Activated CD4-positive, alpha-beta T cell treated with anti-CD3 and anti-CD28 coated beads, Interleukin-2, amount 10 ng/mL, durations not matched to agents 24 days and 14 days (primary cell): ENCODE measurements at regions not wholly inside any gene's neighbourhood (a gene's known extent, or its start where the extent isn't known, plus 50 kb on each side); places are given as distances from the start of the nearest gene placed in this dataset.

Source experiments
- DNase-seq: peaks from one replicate; pipeline ENCODE4 v3.0.0; 2022
- H3K27ac Mint-ChIP-seq: one replicate; pipeline ENCODE4 v1.8.0; 2022; ENCODE audit warnings: mild to moderate bottlenecking, mixed read lengths
- H3K27me3 Mint-ChIP-seq: one replicate; pipeline ENCODE4 v1.8.0; 2022; ENCODE audit warnings: mixed read lengths
- H3K36me3 Mint-ChIP-seq: one replicate; pipeline ENCODE4 v1.8.0; 2022; ENCODE audit warnings: low read depth, mild to moderate bottlenecking, mixed read lengths
- H3K4me1 Mint-ChIP-seq: one replicate; pipeline ENCODE4 v1.8.0; 2021; ENCODE audit warnings: mixed read lengths
- H3K4me3 Mint-ChIP-seq: one replicate; pipeline ENCODE4 v1.8.0; 2022; ENCODE audit warnings: mild to moderate bottlenecking, moderate library complexity, mixed read lengths
- H3K9me3 Mint-ChIP-seq: one replicate; pipeline ENCODE4 v1.8.0; 2021; ENCODE audit warnings: mixed read lengths
- intact Hi-C: fragments of 100-400 bp; cut with micrococcal nuclease; formaldehyde crosslinking; loops from one replicate; pipeline ENCODE4 v1.15.1; 2023

GRCh38 chr10:3866332-3866731, 81.3 kb upstream of the KLF6 start:
- peak overlapping the region; percentile 45 for H3K4me3 Mint-ChIP-seq
- H3K4me1 Mint-ChIP-seq = peaks cover 50% of the 10 kb centered on the region
- peak overlapping the region; percentile 91 for H3K27ac Mint-ChIP-seq
- intact Hi-C loops = loop anchor here (1.0 to 5.0 kb wide), 13 partner anchors 9 to 266 kb away; no protein-coding TSS in a partner anchor
- H3K36me3 Mint-ChIP-seq = no peaks in the 10 kb centered on the region
- DNase-seq = peak; percentile 65
- no peaks in the 10 kb centered on the region for H3K27me3 Mint-ChIP-seq
- peaks cover 7% of the 10 kb centered on the region for H3K9me3 Mint-ChIP-seq

GRCh38 chr10:3865565-3865964, 80.6 kb upstream of the KLF6 start:
- no peaks in the 10 kb centered on the region for H3K27me3 Mint-ChIP-seq
- intact Hi-C loops = loop anchor here (5.0 kb wide), 4 partner anchors 167 to 267 kb away; no protein-coding TSS in a partner anchor
- H3K9me3 Mint-ChIP-seq = peaks cover 7% of the 10 kb centered on the region
- no peaks in the 10 kb centered on the region for H3K36me3 Mint-ChIP-seq
- H3K4me1 Mint-ChIP-seq = peaks cover 50% of the 10 kb centered on the region
- peak overlapping the region; percentile 48 for H3K4me3 Mint-ChIP-seq
- DNase-seq = no peak
- H3K27ac Mint-ChIP-seq = peak overlapping the region; percentile 91

- Mint-ChIP-seq H3K27me3 (no peaks in the 10 kb centered on the region), H3K4me3 (no peak overlapping the region), H3K4me1 (peaks cover 21% of the 10 kb centered on the region), H3K36me3 (no peaks in the 10 kb centered on the region), H3K27ac (no peak overlapping the region), H3K9me3 (peaks cover 7% of the 10 kb centered on the region)
- DNase-seq = no peak
- intact Hi-C loops = no loop called here
Observed at GRCh38 chr10:3861795-3862194, 76.8 kb upstream of the KLF6 start.

GRCh38 chr10:3858051-3858845, 73.2 kb upstream of the KLF6 start:
- no peaks in the 10 kb centered on the region for H3K36me3 Mint-ChIP-seq
- peaks cover 3% of the 10 kb centered on the region for H3K9me3 Mint-ChIP-seq
- H3K27me3 Mint-ChIP-seq = no peaks in the 10 kb centered on the region
- no peak overlapping the region for H3K4me3 Mint-ChIP-seq
- peaks cover 4% of the 10 kb centered on the region for H3K4me1 Mint-ChIP-seq
- intact Hi-C loops = no loop called here
- DNase-seq = no peak
- no peak overlapping the region for H3K27ac Mint-ChIP-seq

GRCh38 chr10:3857318-3857717, 72.3 kb upstream of the KLF6 start:
- H3K36me3 Mint-ChIP-seq = no peaks in the 10 kb centered on the region
- intact Hi-C loops = no loop called here
- peak; percentile 55 for DNase-seq
- H3K4me3 Mint-ChIP-seq = no peak overlapping the region
- H3K27me3 Mint-ChIP-seq = no peaks in the 10 kb centered on the region
- no peak overlapping the region for H3K27ac Mint-ChIP-seq
- peaks cover 3% of the 10 kb centered on the region for H3K9me3 Mint-ChIP-seq
- H3K4me1 Mint-ChIP-seq = peaks cover 12% of the 10 kb centered on the region

GRCh38 chr10:3856593-3856992, 71.6 kb upstream of the KLF6 start:
- peaks cover 6% of the 10 kb centered on the region for H3K9me3 Mint-ChIP-seq
- DNase-seq = no peak
- H3K27me3 Mint-ChIP-seq = no peaks in the 10 kb centered on the region
- intact Hi-C loops = no loop called here
- no peak overlapping the region for H3K27ac Mint-ChIP-seq
- H3K4me3 Mint-ChIP-seq = no peak overlapping the region
- no peaks in the 10 kb centered on the region for H3K36me3 Mint-ChIP-seq
- peaks cover 19% of the 10 kb centered on the region for H3K4me1 Mint-ChIP-seq

GRCh38 chr10:3853547-3854303, 68.7 kb upstream of the KLF6 start:
- intact Hi-C loops = no loop called here
- Mint-ChIP-seq H3K4me3 (no peak overlapping the region), H3K27me3 (no peaks in the 10 kb centered on the region), H3K9me3 (peaks cover 14% of the 10 kb centered on the region), H3K27ac (peak overlapping the region; percentile 66), H3K36me3 (peaks cover 2% of the 10 kb centered on the region), H3K4me1 (peaks cover 36% of the 10 kb centered on the region)
- no peak for DNase-seq

- Mint-ChIP-seq H3K27ac (peak overlapping the region; percentile 66), H3K27me3 (no peaks in the 10 kb centered on the region), H3K36me3 (peaks cover 2% of the 10 kb centered on the region), H3K9me3 (peaks cover 14% of the 10 kb centered on the region), H3K4me1 (peaks cover 38% of the 10 kb centered on the region), H3K4me3 (no peak overlapping the region)
- intact Hi-C loops = no loop called here
- DNase-seq = peak; percentile 57
Observed at GRCh38 chr10:3853016-3853415, 68.0 kb upstream of the KLF6 start.

GRCh38 chr10:3852147-3852904, 67.3 kb upstream of the KLF6 start:
- Mint-ChIP-seq H3K36me3 (peaks cover 2% of the 10 kb centered on the region), H3K27me3 (no peaks in the 10 kb centered on the region), H3K4me3 (peak overlapping the region; percentile 70), H3K9me3 (peaks cover 14% of the 10 kb centered on the region), H3K4me1 (peaks cover 38% of the 10 kb centered on the region), H3K27ac (peak overlapping the region; percentile 87)
- peak; percentile 89 for DNase-seq
- intact Hi-C loops = loop anchor here (1.0 kb wide), 7 partner anchors 14 to 75 kb away; no protein-coding TSS in a partner anchor

GRCh38 chr10:3850999-3851937, 66.3 kb upstream of the KLF6 start:
- Mint-ChIP-seq H3K27me3 (no peaks in the 10 kb centered on the region), H3K4me1 (peaks cover 40% of the 10 kb centered on the region), H3K27ac (peak overlapping the region; percentile 87), H3K4me3 (peak overlapping the region; percentile 70), H3K36me3 (peaks cover 2% of the 10 kb centered on the region), H3K9me3 (peaks cover 17% of the 10 kb centered on the region)
- intact Hi-C loops = no loop called here
- no peak for DNase-seq

GRCh38 chr10:3848775-3849635, 64.0 kb upstream of the KLF6 start:
- no peak for DNase-seq
- H3K27ac Mint-ChIP-seq = no peak overlapping the region
- H3K4me3 Mint-ChIP-seq = no peak overlapping the region
- no peaks in the 10 kb centered on the region for H3K27me3 Mint-ChIP-seq
- peaks cover 2% of the 10 kb centered on the region for H3K36me3 Mint-ChIP-seq
- intact Hi-C loops = no loop called here
- peaks cover 15% of the 10 kb centered on the region for H3K9me3 Mint-ChIP-seq
- H3K4me1 Mint-ChIP-seq = peaks cover 38% of the 10 kb centered on the region

GRCh38 chr10:3848005-3848774, 63.2 kb upstream of the KLF6 start:
- Mint-ChIP-seq H3K36me3 (peaks cover 2% of the 10 kb centered on the region), H3K27ac (peak overlapping the region; percentile 25), H3K9me3 (peaks cover 20% of the 10 kb centered on the region), H3K4me3 (no peak overlapping the region), H3K4me1 (peaks cover 36% of the 10 kb centered on the region), H3K27me3 (no peaks in the 10 kb centered on the region)
- intact Hi-C loops = no loop called here
- no peak for DNase-seq
